NCI-H748 (cell line): ENCODE measurements at regions not wholly inside any gene's neighbourhood (a gene's known extent, or its start where the extent isn't known, plus 50 kb on each side); places are given as distances from the start of the nearest gene placed in this dataset.
"Not testable (repeated sequence)": the region's sequence is repeated elsewhere in the genome, so short reads cannot be mapped to it uniquely, and the experiment has no call there.

Source experiments
- DNase-seq: peaks from one replicate; lab custom pipeline; 2025; ENCODE audit not compliant: unreplicated experiment; lab: John Stamatoyannopoulos, UW

DNA sequence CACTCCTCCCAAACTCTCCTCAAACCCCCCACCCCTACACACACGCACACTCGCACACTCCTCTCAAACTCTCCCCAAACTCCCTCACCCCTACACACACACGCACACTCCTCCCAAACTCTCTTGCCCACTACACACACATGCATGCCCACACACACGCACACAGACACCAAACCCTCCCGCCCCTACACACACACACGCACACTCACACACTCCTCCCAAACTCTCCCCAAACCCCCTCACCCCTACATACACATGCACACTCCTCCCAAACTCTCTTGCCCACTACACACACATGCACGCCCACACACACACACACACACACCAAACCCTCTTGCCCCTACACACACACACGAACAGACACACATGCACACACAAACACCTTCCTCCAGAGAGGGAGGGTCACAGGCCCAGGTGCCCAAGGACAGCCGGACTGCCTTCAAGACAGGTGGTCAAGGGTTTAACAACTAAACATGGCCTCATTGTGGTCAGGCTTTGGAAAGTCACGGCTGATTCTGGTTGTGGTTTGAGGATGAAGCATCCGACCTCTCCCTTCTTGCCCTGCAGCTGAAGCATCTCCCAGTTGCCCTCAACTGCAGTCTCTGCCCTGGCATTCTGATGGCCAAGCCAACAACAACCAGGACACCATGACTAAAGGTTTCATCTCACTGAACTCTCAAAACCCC is 72.3 kb upstream of the SNTG2 start:
- DNase-seq = no peak

DNA sequence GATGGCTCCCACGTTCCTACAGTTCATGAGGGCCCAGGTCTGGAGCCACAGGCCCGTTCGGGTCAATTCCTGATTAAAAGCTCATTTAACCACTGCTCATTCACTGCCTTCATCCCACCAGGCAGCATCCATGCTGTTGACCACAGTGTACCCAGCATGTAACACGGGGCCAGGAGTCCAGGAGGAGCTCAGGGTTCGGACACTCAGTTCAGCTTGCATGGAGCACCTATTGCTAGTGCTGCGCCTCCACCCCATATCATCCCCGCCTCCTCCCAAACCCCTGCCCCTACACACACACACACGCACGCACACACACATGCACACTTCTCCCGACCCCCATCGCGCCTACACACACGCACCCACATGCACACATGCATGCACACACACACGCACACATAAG is 72.9 kb upstream of the SNTG2 start:
- no peak for DNase-seq

DNA sequence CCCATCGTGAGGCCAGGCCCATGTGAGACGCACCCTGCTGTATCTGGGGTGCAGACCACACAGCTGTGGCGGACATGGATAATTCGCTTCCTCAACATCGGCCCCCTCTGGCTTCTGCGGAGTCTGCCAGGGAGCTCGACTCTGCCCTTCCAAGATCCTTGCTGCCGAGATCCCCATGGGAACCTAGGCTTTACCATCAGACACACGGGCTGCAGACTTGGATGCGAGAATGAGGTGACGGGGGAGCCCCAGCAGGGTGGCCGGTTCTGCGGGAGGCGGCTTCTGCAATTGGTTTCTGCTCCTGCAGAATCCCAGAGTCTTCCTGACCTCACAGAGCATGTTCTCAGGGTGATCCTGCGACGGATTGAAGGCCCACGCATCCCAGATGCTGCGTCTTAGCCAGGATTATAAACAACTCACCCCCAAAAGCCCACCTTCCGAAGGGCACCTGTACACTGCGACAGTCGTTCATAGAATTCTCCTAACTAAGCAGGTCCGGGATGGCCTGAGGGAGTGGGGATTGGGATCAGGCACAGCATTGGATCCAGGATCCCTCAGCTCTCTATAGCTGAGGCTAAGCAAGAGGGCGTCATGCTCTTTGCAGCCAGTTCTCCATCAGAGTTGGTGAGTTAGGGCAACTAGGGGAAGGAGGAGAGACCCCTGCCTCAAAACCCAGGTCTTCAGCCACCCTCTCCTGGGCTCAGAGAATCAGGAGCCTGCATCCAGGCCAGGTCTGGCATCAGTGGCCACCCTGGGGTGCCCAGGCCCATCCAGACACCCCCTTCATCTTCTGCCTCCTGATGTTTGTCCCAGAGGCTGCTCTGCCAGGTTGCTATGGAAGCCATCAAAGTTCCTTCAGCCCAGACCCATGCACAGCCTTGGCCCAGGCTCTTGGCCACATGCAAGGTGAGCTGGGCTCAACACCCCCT is 74.7 kb upstream of the SNTG2 start:
- no peak for DNase-seq

DNA sequence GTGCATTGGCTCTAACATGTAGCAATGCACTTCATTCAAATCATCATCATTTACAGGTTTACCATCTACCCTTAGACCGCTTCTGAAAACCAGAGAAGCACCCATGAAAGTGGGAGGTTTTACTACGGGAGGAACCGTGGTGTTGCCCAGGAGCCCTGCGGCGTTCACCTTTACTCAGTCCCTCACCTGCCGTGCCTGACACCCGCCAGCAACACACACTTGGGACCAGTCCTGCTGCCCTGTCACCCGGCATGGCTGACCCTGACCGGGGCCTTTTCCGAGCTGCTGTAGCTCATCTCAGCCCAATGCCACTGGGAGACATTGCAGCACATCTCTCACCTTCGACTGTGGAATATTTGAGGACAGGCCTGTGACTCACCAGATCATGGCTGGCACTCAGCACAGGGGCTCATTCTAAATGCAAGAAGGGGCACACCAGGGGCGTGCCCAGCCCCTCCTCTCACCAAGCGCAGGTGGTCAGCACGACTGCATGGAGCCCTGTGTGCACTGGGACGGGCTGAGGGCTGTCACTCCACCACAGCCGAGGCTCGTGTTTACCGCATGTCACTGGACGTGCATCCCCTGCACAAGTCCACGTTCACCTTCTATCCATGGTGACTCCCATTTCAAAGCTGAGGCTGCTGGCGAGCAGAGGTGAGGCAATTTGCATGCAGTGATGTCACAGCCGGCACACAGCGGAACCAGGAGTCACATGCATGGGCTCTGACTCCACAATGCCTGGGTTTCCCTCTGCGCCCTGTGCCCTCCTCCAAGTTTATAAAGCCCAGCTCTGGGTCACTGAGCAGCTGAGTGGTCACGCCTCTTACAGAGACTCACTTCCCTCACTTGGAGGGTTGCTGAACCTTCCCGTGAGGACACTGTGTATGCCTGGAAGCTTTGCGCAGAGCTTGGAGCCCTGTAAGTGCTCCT is 76.7 kb upstream of the SNTG2 start:
- no peak for DNase-seq

DNA sequence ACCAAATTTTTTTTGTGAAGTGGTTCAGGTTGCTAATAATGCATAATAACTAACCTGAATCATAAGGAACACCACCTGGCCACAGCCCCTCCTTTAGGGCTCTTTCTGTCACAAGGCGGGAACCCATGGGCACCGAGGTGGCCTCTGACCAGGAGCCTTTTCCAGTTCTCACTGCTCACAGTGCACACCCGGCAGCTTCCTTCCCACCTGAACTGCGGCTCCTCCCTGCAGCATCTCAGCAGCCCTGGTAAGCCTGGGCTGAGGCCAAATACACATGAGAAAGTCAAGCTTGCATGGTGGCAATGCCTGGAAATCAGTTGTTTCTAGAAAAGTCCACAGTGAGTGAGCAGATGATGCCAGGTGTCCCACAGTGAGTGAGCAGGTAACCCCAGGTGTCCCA is 77.6 kb upstream of the SNTG2 start:
- no peak for DNase-seq

DNA sequence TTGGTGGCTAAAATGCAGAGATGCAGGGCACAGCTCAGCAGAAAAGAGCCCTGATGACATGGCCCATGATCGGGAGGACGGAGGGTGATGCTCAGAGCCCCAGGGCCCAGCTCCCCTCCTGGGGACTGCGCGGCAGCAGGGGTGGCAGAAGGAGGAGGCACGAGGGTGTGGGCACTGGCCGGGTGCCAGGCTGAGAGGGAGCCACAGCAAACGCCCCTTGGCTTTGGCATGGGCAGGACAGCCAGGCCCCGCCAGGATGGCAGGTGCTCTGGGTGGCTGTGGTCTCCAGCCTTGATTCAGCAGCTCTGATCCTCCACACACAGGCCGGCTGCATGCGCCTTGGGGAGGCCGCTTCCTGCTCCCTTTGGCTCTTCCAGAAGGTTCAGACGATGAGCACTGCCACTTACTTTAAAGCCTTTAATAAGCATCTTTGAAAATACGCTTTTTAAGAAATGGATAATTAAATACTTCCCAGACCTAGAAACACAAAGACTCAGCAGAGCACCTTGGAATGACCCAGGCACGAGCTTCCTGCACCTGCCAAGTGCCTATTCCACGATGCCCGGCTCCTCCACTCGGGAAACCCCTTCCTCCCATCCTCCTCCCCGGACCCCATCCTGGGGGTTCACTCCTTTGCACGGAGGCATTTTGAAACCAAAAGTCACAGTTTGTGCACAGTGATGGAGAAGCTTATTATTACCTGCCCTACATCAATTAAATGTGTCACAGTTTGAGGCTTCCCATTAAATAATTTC is 78.5 kb upstream of the SNTG2 start:
- no peak for DNase-seq

DNA sequence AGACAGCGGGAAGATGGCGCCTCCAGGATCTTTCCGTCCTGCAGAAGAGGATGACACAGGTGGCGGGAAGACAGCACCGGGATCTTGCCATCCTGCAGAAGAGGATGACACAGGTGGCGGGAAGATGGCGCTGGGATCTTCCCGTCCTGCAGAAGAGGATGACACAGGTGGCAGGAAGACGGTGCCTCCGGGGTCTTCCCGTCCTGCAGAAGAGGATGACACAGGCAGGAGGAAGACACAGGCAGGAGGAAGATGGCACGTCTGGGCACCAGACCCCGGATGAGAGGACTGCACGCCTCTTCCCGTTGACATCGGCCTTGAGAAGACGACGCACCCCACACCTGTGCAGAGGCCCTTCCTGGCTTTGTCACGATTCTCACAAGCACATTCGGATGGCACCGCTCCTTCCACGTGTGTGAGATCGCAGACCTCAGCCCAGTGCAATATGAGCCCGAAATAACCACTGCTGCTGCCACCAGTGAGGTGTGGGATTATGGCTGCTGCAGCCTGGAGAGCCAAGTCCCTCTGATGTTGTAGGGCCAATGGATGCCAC is 79.4 kb upstream of the SNTG2 start:
- no peak for DNase-seq

DNA sequence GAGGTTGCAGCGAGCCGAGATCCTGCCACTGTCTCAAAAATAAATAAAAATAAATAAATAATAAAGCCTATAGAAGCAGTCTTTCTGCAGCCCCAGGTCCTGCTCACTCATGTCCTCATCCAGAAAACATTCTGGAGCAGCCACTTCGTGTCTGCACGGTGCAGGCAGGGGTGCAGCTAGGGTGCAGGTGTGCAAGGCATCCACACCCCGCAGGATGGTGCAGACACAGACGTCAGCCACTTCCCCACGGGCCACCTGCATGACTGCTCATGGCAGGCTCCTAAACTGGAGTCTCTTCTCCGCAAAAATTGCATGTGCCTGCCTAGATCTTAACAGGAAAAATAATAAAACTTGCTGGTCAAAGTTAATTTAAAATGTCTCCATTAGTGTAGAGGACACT is 80.2 kb upstream of the SNTG2 start:
- DNase-seq = no peak

DNA sequence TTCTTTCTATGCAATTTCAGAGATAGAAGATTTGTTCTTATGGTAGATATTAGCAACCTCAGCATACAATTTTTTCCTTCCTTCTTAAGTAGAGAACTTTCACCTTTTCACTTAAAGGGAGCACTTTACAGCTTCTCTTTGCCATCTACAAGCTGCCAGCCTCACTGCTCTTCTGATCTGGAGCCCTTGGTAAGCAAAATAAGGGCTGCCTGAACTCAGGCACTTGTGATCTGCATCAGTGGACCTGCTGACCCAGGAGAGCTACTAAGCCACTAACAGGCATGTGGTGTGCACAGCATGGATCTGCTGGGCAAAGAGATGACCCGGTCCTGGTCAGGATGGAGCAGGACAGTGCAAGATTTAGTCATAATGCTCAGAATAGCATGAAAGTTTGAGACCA is 80.8 kb upstream of the SNTG2 start:
- no peak for DNase-seq

DNA sequence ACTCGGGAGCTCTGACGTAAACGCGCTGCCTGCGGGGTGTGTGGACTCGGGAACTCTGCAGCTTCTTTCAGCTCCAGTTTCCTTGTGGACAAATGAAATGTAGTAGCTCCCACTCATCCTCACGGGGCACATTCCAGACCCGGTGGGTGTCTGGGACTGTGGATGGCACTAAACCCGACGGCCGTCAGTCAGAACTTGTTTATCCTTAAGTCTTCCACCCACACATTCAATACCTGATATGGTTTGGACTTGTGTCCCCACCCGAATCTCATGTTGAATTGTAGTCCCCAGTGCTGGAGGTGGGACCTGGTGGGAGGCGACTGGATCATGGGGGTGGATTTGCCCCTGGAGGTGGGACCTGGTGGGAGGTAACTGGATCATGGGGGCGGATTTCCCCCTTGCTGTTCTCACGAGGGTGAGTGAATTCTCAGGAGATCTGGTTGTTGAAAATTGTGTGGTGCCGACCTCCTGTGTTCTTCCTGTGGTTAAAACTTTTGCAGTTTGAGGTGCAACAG is 81.2 kb upstream of the SNTG2 start:
- DNase-seq = no peak

DNA sequence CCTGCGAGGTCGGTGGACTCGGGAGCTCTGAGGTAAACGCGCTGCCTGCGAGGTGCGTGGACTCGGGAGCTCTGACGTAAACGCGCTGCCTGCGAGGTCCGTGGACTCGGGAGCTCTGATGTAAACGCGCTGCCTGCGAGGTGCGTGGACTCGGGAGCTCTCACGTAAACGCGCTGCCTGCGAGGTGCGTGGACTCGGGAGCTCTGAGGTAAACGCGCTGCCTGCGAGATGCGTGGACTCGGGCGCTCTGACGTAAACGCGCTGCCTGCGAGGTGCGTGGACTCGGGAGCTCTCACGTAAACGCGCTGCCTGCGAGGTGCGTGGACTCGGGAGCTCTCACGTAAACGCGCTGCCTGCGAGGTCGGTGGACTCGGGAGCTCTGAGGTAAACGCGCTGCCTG is 81.8 kb upstream of the SNTG2 start:
- DNase-seq = not testable (repeated sequence)

DNA sequence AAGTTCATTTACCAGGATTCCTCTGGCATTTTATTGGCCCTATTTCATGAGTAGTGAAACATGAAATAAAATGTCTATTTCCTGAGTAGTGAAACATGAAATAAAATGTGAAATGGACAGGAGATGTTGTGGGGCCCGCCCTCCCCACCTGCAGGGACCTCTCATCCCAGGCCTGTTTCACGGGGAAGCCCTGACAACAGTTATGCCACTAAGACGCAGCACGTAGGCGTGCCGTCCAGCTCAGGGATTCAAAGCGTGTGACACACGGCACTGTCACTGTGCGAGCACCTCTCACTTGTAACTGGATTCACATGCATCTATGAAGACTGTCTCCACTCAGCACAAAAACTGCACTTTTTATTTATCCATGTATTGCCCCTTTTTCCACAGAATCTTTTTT is 83.4 kb upstream of the SNTG2 start:
- no peak for DNase-seq

DNA sequence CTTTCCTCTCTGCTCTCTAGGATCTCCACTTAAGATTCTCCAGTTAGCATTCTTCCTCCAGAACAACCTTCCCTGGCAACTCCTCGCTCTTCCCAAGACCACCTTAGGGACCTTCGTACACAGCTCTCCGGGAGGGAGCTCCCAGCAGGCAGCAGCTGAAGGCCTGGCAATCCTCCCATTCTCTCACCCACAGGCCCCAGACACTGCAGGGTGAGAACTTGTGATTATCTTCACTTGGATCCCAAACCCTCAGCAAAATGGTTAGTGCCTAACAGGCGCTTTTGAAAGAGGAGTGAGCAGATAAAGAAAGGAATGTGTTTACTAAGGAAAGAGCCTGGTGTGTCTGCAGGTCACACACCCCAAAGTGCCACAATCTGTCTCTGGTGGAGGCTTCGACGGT is 83.8 kb upstream of the SNTG2 start:
- no peak for DNase-seq

DNA sequence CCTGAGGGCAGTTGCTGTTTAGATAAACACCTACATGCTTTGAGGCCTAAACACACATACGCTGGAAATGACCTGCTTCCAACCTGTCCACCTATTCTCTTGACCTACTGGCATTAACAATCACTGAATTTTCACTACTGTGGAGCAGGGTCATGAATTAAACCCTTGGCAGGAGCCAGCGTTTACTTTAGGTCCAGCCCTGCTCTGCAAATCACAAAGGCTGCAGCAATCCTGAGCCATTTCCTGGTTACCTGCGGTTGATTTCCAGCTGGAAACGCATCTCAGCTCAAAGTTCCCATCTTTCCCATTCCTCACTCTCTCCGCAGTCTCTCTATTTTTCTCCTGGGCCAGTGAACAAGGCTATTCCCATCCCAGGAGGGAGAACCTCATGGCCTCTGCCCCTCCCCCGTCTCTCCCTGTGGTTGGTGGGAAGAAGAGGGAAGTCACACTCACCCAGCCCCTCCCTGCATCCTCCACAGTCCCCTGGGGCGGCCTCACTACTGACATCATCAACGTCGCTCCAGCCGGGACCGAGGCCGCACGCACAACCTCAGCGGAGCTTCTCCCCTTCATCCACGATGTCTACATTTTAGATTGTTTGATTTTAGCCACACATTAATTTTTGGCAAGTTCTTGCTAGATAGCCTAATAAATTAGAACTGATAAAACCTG is 84.5 kb upstream of the SNTG2 start:
- DNase-seq = no peak

DNA sequence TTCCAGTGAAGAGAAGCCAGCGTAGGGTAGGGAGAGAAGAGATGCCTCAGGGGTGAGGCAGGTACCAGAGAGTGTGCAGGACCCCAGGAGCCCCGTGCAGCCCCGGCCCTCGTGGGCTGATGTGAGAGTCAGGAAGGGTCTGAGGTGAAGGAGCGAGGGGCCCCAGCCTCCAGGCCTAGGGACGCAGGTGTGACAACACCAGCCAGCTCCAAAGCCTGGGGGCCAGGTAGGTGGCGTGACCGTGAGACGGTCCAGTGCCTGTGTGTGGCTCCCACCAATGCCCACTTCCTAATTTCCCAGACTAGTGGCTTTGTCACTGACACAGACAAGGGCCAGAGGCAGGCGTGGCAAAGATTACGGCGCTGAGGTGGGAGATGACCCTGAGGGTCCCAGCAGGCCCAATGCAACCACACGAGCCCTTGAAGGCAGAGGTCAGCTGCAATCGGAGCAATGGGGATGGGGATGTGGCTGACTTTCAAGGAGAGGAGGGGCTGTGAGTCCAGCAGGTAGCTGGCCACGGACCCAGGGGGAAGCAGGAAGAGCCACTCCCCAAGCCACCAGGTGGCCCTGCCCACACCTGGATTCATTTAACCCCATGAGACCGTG is 86.0 kb upstream of the SNTG2 start:
- DNase-seq = no peak

DNA sequence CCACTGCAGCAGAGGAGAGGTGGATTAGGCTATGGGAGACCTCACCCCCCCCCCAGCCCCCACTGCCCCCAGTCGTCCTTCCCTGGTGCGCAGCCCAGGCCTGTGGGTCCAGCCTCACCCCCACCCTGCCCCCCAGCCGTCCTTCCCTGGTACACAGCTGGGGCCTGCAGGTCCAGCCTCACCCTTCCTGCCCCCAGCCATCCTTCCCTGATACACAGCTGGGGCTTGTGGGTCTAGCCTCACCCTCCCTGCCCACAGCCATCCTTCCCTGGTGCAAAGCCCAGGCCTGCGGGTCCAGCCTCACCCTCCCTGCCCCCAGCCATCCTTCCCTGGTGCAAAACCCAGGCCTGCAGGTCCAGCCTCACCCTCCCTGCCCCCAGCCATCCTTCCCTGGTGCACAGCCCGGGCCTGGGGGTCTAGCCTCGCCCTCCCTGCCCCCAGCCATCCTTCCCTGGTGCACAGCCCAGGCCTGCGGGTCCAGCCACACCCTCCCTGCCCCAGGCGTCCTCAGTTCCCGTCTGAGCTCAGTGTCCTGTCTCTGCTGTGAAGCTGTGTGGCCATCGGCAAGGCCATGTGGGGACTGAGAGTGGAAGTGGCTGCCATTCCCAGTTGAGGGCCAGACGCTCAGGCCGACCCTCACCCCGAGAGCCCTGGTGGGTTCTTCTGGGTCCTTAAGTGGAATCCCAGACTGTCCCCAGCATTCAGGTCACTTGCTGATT is 86.8 kb upstream of the SNTG2 start:
- no peak for DNase-seq

DNA sequence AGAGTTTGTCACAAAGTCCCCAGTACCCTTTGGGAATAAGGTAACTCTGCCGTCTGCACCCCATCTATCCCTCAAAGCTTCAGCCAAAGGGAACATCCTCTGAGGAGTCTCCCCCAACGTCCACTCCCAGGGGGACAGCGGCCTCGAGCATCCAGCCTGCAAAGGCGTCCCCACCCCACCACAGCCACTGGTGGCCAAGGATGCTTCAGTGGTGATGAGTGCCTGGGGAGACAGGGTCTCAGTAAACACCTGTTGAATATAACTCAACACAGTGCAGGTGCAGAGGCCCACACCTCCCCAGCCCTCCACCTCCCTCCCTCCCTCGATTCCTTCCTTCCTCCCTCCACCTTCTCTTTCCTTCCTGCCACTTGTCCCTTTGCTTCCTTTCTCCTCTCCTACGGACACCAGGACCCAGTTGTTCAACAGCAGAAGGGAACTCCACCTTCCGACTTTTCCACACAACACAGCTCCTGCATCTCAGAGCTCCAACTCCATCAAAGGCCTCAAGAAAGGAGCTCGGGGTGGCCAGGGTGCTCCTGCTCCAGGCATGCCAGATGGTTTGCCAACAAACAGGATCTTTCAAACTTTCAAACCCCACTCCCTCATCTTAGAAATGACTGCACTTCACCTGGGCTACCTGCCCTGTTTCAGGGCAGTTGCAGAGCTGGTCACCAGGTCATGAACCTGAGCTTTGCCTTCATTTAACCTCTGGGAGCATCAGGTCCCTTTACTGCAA is 87.8 kb upstream of the SNTG2 start:
- no peak for DNase-seq

DNA sequence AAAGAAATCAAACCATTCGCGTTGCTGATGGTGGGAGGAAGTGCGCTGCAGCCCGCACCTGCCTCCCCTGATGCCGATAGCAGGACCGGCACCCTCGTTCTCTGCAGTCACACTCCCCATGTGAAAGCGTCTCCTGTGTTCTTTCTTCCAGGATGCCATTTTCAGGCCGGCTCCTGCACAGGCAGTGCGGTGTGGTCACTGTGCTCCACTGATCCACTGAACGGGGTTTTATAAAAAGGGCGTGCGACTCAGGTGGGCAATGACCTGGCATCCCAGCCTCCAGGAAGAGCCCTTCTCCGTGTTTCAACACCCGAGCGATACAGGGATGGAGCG is 88.3 kb upstream of the SNTG2 start:
- DNase-seq = no peak
